Liver (tissue), 8 donors: ENCODE measurements at regions not wholly inside any gene's neighbourhood (a gene's known extent, or its start where the extent isn't known, plus 50 kb on each side); places are given as distances from the start of the nearest gene placed in this dataset.

Experiments used
- DNase-seq: peaks from one replicate; pipeline ENCODE4 v3.0.0-alpha.2; 2017; ENCODE audit warnings: low spot score
- H3K27ac ChIP-seq, 2 donors: one replicate each; pipeline ENCODE4 v1.7.0; 2013; ENCODE audit warnings: inconsistent platforms in 2 of 2, low read length in 2 of 2, control low read depth in 1 of 2, low read depth in 1 of 2, mild to moderate bottlenecking in 1 of 2
- H3K27me3 ChIP-seq, 4 donors: one replicate each; pipeline versions ENCODE4 v1.6.1 to v1.7.0; 2013; ENCODE audit warnings: low read length in 3 of 4, inconsistent platforms in 1 of 4, mild to moderate bottlenecking in 1 of 4, moderate library complexity in 1 of 4; ENCODE audit not compliant: control insufficient read depth in 4 of 4, insufficient read depth in 4 of 4
- H3K36me3 ChIP-seq, 4 donors: one replicate each; pipeline versions ENCODE4 v1.6.1 to v1.7.0; 2013; ENCODE audit warnings: low read length in 3 of 4, mild to moderate bottlenecking in 3 of 4, low read depth in 1 of 4, moderate library complexity in 1 of 4; ENCODE audit not compliant: control insufficient read depth in 4 of 4, insufficient read depth in 3 of 4
- H3K4me1 ChIP-seq, 4 donors: one replicate each; pipeline versions ENCODE4 v1.6.1 to v1.7.0; 2013; ENCODE audit warnings: low read length in 3 of 4, mild to moderate bottlenecking in 3 of 4, moderate library complexity in 1 of 4; ENCODE audit not compliant: control insufficient read depth in 4 of 4, insufficient read depth in 4 of 4
- H3K4me3 ChIP-seq, 3 donors: one replicate each; pipeline versions ENCODE4 v1.6.1 to v1.7.0; 2013; ENCODE audit warnings: low read length in 3 of 3, control low read depth in 1 of 3, low read depth in 1 of 3, mild to moderate bottlenecking in 1 of 3
- H3K9ac ChIP-seq, 2 donors: one replicate each; pipeline ENCODE4 v1.7.0; 2013; ENCODE audit warnings: low read length in 2 of 2, mild to moderate bottlenecking in 2 of 2, moderate library complexity in 2 of 2, control low read depth in 1 of 2, low read depth in 1 of 2
- H3K9me3 ChIP-seq, 4 donors: one replicate each; pipeline versions ENCODE4 v1.6.1 to v1.7.0; 2013; ENCODE audit warnings: low read length in 3 of 4; ENCODE audit not compliant: control insufficient read depth in 4 of 4
- CTCF ChIP-seq: fragments of 150-350 bp; IDR thresholded peaks from 2 replicates; pipeline ENCODE4 v1.5.1; 2017; ENCODE audit warnings: improper control_type of control experiment, low read depth, low read length; ENCODE audit not compliant: missing input control
- EGR1 ChIP-seq, 2 donors: IDR thresholded peaks; 2 replicates each; pipeline ENCODE4 v1.6.1; 2016 to 2018; ENCODE audit warnings: antibody characterized with exemption in 2 of 2, low read depth in 2 of 2
- FOXA1 ChIP-seq: IDR thresholded peaks from 2 replicates; pipeline ENCODE4 v1.6.1; 2016; ENCODE audit warnings: antibody characterized with exemption
- FOXA2 ChIP-seq: IDR thresholded peaks from 2 replicates; pipeline ENCODE4 v1.6.1; 2016; ENCODE audit warnings: antibody characterized with exemption
- GABPA ChIP-seq, 2 donors: IDR thresholded peaks in 1 of 2; conservative IDR thresholded peaks in 1 of 2; 2 replicates each; pipeline ENCODE4 v1.6.1; 2016; ENCODE audit warnings: antibody characterized with exemption in 2 of 2, mild to moderate bottlenecking in 1 of 2, moderate library complexity in 1 of 2
- HNF4A ChIP-seq, 2 donors: conservative IDR thresholded peaks; 2 replicates each; pipeline ENCODE4 v1.6.1; 2016; ENCODE audit warnings: antibody characterized with exemption in 2 of 2, mild to moderate bottlenecking in 2 of 2
- HNF4G ChIP-seq: IDR thresholded peaks from 2 replicates; pipeline ENCODE4 v1.6.1; 2016; ENCODE audit warnings: antibody characterized with exemption
- JUND ChIP-seq, 2 donors: IDR thresholded peaks; 2 replicates each; pipeline ENCODE4 v1.6.1; 2016; ENCODE audit warnings: antibody characterized with exemption in 2 of 2
- NR2F2 ChIP-seq: IDR thresholded peaks from 2 replicates; pipeline ENCODE4 v1.6.1; 2016; ENCODE audit warnings: antibody characterized with exemption
- RAD21 ChIP-seq, 2 donors: IDR thresholded peaks; 2 replicates each; pipeline ENCODE4 v1.6.1; 2016; ENCODE audit warnings: antibody characterized with exemption in 2 of 2, mild to moderate bottlenecking in 2 of 2
- RXRA ChIP-seq, 2 donors: IDR thresholded peaks; 2 replicates each; pipeline ENCODE4 v1.6.1; 2017 to 2018; ENCODE audit warnings: antibody characterized with exemption in 2 of 2, mild to moderate bottlenecking in 1 of 2
- SP1 ChIP-seq: IDR thresholded peaks from 2 replicates; pipeline ENCODE4 v1.6.1; 2018; ENCODE audit warnings: antibody characterized with exemption, mild to moderate bottlenecking
- TAF1 ChIP-seq: conservative IDR thresholded peaks from 2 replicates; pipeline ENCODE4 v1.6.1; 2016; ENCODE audit warnings: antibody characterized with exemption, mild to moderate bottlenecking
- YY1 ChIP-seq: IDR thresholded peaks from 2 replicates; pipeline ENCODE4 v1.6.1; 2016; ENCODE audit warnings: antibody characterized with exemption, mild to moderate bottlenecking
- WGBS: extraction: QIAGEN DNeasy Blood & Tissue Kit; methylation state at CpG from one replicate; pipeline ENCODE4 v1.1.7; 2013; 5-methylcytosine and 5-hydroxymethylcytosine counted together
- TF ChIP-seq, protein P1 (sequence below): IDR thresholded peaks from 2 replicates; pipeline ENCODE4 v1.6.1; 2016; ENCODE audit warnings: antibody characterized with exemption
- TF ChIP-seq, protein P2 (sequence below): IDR thresholded peaks from 2 replicates; pipeline ENCODE4 v1.6.1; 2016; ENCODE audit warnings: antibody characterized with exemption, mild to moderate bottlenecking
- TF ChIP-seq, protein P3 (sequence below): IDR thresholded peaks from 2 replicates; pipeline ENCODE4 v1.6.1; 2016; ENCODE audit warnings: antibody characterized with exemption
- donor health status: healthy.
- donor health status: healthy.
- donor health status: healthy.
- donor health status: healthy.
- donor health status: healthy.

DNA sequence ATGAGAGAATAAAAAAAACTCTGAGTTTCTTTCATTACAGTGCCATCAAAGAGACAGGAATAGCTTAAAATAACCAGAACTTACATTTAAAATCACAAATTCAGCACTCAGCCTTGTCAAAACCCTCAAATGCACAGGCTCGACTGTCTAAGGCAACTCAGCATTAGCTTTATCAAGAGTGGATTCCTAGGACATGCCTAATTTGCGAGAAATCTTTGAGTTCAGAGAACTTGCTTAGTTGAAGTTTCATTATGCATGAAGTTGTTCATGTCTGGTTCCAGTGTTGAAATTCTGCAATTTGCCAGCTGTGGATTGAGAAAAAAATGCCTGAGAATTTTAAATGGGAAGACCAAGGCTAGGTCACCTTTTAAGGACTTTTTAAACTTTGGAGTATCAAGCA lies 151.1 kb downstream of the LRRC70 start:
- no peak for TF ChIP-seq RAD21 (IDR thresholded peaks at IDR 0.05)
- no peak for TF ChIP-seq FOXA1
- no peak for TF ChIP-seq FOXA2
- no peak for TF ChIP-seq TAF1
- TF ChIP-seq SP1 = no peak
- TF ChIP-seq HNF4G = no peak
- TF ChIP-seq, protein P1, sequence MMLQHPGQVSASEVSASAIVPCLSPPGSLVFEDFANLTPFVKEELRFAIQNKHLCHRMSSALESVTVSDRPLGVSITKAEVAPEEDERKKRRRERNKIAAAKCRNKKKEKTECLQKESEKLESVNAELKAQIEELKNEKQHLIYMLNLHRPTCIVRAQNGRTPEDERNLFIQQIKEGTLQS = no peak
- TF ChIP-seq HNF4A (conservative IDR thresholded peaks at IDR 0.05) = no peak
- TF ChIP-seq, protein P2, sequence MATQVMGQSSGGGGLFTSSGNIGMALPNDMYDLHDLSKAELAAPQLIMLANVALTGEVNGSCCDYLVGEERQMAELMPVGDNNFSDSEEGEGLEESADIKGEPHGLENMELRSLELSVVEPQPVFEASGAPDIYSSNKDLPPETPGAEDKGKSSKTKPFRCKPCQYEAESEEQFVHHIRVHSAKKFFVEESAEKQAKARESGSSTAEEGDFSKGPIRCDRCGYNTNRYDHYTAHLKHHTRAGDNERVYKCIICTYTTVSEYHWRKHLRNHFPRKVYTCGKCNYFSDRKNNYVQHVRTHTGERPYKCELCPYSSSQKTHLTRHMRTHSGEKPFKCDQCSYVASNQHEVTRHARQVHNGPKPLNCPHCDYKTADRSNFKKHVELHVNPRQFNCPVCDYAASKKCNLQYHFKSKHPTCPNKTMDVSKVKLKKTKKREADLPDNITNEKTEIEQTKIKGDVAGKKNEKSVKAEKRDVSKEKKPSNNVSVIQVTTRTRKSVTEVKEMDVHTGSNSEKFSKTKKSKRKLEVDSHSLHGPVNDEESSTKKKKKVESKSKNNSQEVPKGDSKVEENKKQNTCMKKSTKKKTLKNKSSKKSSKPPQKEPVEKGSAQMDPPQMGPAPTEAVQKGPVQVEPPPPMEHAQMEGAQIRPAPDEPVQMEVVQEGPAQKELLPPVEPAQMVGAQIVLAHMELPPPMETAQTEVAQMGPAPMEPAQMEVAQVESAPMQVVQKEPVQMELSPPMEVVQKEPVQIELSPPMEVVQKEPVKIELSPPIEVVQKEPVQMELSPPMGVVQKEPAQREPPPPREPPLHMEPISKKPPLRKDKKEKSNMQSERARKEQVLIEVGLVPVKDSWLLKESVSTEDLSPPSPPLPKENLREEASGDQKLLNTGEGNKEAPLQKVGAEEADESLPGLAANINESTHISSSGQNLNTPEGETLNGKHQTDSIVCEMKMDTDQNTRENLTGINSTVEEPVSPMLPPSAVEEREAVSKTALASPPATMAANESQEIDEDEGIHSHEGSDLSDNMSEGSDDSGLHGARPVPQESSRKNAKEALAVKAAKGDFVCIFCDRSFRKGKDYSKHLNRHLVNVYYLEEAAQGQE = no peak
- TF ChIP-seq RXRA (IDR thresholded peaks at IDR 0.05) = no peak
- no peak for TF ChIP-seq GABPA (IDR thresholded peaks at IDR 0.05 in 1 of 2, conservative IDR thresholded peaks at IDR 0.05 in 1 of 2)
- TF ChIP-seq NR2F2 = no peak
- TF ChIP-seq YY1 = no peak
- Histone ChIP-seq H3K9me3 (no peaks in the 10 kb centered on the region), H3K27me3 (no peaks in the 10 kb centered on the region), H3K36me3 (no peaks in the 10 kb centered on the region), H3K4me1 (no peaks in the 10 kb centered on the region), H3K4me3 (no peak overlapping the region), H3K9ac (no peak overlapping the region), H3K27ac (no peak overlapping the region)
- WGBS = 79% methylated on average over 2 of the region's 2 CpGs
- no peak for DNase-seq

- 89% methylated on average over 2 of the region's 2 CpGs for WGBS
- no peaks in the 10 kb centered on the region for H3K27me3 ChIP-seq
- H3K9ac ChIP-seq = no peak overlapping the region
- no peak for TF ChIP-seq EGR1 (IDR thresholded peaks at IDR 0.05; ENCODE audit: low read depth in 2 of 2)
- TF ChIP-seq FOXA2 = no peak
- TF ChIP-seq RXRA (IDR thresholded peaks at IDR 0.05) = no peak
- TF ChIP-seq CTCF = no peak
- TF ChIP-seq, protein P3, sequence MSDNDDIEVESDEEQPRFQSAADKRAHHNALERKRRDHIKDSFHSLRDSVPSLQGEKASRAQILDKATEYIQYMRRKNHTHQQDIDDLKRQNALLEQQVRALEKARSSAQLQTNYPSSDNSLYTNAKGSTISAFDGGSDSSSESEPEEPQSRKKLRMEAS = no peak
- no peak for TF ChIP-seq TAF1
- no peak for TF ChIP-seq HNF4A (conservative IDR thresholded peaks at IDR 0.05)
- TF ChIP-seq RAD21 (IDR thresholded peaks at IDR 0.05) = no peak
- TF ChIP-seq SP1 = no peak
- TF ChIP-seq, protein P2 = no peak
- TF ChIP-seq, protein P1 = no peak
- no peak for TF ChIP-seq NR2F2
- TF ChIP-seq YY1 = no peak
- no peak for TF ChIP-seq FOXA1
- TF ChIP-seq GABPA (IDR thresholded peaks at IDR 0.05 in 1 of 2, conservative IDR thresholded peaks at IDR 0.05 in 1 of 2) = no peak
- no peak for TF ChIP-seq JUND (IDR thresholded peaks at IDR 0.05)
- H3K4me3 ChIP-seq = no peak overlapping the region
- DNase-seq = no peak
- H3K9me3 ChIP-seq = no peaks in the 10 kb centered on the region
- no peaks in the 10 kb centered on the region for H3K36me3 ChIP-seq
- no peaks in the 10 kb centered on the region for H3K4me1 ChIP-seq
- no peak overlapping the region for H3K27ac ChIP-seq
Observed at GRCh38 chr5:62727861-62728260, 149.2 kb downstream of the LRRC70 start.
